H7 (cell line): ENCODE measurements at regions not wholly inside any gene's neighbourhood (a gene's known extent, or its start where the extent isn't known, plus 50 kb on each side); places are given as distances from the start of the nearest gene placed in this dataset.
"Not testable (repeated sequence)": the region's sequence is repeated elsewhere in the genome, so short reads cannot be mapped to it uniquely, and the experiment has no call there.

ENCODE experiments used
- DNase-seq: peaks from one replicate; pipeline ENCODE4 v3.0.0; 2012
- H3K27me3 ChIP-seq: 2 replicates; pipeline ENCODE4 v1.6.0; 2011; ENCODE audit warnings: mild to moderate bottlenecking, low read length; ENCODE audit not compliant: control insufficient read depth, insufficient read depth
- H3K36me3 ChIP-seq: replicated peaks from 2 replicates; pipeline ENCODE4 v1.5.1; 2011; ENCODE audit warnings: low read length; ENCODE audit not compliant: control insufficient read depth, insufficient read depth
- H3K4me3 ChIP-seq: 2 replicates; pipeline ENCODE4 v1.5.1; 2011; ENCODE audit warnings: low read depth, mild to moderate bottlenecking, control low read depth, low read length, moderate library complexity; ENCODE audit not compliant: insufficient read depth

DNA sequence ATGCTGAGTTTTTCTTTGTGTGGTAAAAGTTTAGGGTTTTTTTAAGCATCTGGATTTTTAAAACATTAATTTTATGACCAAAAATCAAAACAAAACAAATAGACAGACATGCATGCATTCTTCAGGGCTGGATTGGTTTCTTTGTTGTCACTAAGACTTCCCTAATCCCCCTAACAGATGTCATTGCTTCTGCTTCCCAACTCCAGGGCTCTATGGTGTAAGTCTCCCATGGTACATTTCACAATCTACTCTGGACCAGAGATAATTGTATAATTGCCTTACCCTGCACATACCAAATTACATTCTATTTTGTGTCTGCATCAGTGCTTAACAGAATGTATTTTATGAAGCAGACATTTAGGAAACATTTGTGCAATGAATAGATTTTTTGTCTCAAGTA lies 529.1 kb upstream of the SMIM31 start:
- Histone ChIP-seq H3K4me3 (no peak overlapping the region), H3K27me3 (no peaks in the 10 kb centered on the region), H3K36me3 (no peaks in the 10 kb centered on the region)
- no peak for DNase-seq

DNA sequence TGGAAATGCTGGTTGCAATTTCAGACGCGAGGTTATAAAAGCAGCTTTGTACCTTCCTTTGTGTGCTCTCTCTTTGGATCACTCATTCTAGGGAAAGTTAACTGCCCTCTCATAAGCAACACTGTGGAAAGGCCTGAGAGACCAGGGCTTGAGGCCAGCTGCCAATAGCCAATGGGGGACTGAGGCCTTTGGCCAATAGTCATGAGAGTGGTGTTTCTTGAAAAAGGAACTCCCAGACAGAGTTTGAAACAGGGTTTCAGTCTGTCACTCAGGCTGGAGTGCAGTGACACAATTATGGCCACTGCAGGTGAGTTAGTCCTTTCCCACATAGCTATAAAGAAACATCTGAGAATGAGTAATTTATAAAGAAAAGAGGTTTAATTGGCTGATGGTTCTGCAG lies 524.7 kb upstream of the SMIM31 start:
- Histone ChIP-seq H3K36me3 (no peaks in the 10 kb centered on the region), H3K27me3 (no peaks in the 10 kb centered on the region)
- DNase-seq = no peak

DNA sequence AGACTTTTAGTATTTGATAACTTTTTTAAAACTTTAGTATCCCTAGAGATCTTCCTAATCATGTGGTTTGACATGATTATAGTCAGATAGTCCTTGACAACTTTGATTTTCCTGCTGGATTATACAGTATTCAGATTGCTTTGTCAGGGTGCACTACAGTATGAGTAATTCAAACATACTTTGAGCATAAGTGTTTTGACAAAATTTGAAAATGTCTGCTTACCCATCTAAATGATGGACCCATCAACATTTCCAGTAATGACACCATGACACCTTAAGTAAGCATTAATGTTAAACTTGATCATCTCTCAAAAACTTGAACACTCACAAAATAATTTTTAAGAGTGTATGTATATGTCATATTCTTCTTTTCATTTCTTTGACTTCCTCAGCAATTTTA lies 514.5 kb upstream of the SMIM31 start:
- Histone ChIP-seq H3K4me3 (no peak overlapping the region), H3K36me3 (no peaks in the 10 kb centered on the region), H3K27me3 (no peaks in the 10 kb centered on the region)
- DNase-seq = no peak

More for the DNA sequence above, 524.7 kb upstream of the SMIM31 start:
- no peak overlapping the region for H3K4me3 ChIP-seq

DNA sequence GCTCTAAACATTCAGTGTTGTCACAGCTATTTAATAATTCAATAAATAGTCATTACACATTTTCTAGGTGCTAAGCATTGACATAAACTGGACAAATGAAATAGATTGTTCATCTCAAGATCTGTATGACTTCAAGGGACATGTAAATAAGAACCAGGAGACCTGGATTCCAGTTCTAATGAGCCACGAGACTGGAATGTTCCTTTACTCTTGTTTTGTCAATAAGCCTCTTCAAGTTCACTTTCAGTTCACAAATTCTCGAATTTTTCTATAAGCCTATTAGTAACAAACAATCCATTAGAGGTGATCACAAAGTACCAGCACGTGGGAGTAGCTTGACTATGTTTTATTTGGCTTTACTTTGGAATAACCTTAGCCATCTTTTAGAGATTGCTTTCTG lies 514.0 kb upstream of the SMIM31 start:
- H3K36me3 ChIP-seq = no peaks in the 10 kb centered on the region
- DNase-seq = no peak
- H3K27me3 ChIP-seq = no peaks in the 10 kb centered on the region
- no peak overlapping the region for H3K4me3 ChIP-seq

DNA sequence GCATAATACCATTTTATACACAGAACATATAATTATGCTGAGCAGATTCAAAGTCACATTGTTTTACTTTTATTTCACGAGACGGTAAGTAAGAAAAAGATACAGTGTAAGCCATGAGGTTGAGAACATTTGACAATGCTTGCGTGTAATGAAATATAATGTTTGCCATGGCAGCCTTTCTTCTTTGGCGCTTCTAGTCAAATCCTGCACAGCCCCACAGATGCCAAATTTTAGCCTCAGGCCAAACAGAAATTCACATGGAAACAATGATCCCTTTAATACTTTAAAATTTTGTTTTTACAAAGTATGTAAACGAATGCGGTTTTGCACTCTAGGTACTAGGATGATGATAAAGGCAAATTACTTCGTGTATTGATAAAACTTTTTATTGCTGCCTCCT lies 502.7 kb upstream of the SMIM31 start:
- H3K36me3 ChIP-seq = no peaks in the 10 kb centered on the region
- no peaks in the 10 kb centered on the region for H3K27me3 ChIP-seq
- no peak overlapping the region for H3K4me3 ChIP-seq
- no peak for DNase-seq

DNA sequence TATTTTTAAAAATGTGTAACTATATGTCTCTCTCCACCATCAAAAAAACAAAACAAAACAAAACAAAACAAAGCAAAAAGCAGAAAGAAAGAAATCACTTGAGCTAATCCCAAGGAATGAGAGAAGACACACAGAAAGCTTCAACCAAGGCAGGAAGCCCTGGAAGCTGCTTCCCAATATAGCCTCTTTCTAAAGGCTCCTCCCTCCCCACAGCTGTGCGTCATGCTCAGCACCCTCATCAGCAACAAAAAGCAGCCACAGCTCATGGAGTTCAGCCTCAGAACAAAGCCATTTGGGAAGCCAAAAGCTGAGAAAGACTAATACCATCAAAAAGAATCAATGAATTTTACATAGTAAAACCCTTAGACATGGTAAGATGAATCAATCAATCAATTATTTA lies 501.6 kb upstream of the SMIM31 start:
- Histone ChIP-seq H3K36me3 (no peaks in the 10 kb centered on the region), H3K4me3 (no peak overlapping the region), H3K27me3 (no peaks in the 10 kb centered on the region)
- DNase-seq = peak; percentile 20

DNA sequence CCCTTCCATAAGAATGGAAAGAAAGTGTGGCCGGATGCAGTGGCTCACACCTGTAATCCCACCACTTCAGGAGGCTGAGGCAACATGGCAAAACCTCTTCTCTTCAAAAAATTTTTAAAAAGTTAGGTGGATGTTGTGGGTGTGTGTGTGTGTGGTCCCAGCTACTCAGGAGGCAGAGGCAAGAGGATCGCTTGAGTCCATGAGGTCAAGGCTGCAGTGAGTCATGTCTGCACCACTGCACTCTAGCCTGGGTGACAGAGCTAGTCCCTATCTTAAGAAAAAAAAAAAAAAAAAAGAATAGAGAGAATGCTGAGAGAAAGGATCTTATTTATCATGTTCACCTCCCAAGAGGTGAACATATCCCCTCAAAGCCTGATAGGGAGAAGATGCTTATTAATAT lies 492.1 kb upstream of the SMIM31 start:
- Histone ChIP-seq H3K4me3 (no peak overlapping the region), H3K36me3 (no peaks in the 10 kb centered on the region), H3K27me3 (no peaks in the 10 kb centered on the region)
- no peak for DNase-seq

DNA sequence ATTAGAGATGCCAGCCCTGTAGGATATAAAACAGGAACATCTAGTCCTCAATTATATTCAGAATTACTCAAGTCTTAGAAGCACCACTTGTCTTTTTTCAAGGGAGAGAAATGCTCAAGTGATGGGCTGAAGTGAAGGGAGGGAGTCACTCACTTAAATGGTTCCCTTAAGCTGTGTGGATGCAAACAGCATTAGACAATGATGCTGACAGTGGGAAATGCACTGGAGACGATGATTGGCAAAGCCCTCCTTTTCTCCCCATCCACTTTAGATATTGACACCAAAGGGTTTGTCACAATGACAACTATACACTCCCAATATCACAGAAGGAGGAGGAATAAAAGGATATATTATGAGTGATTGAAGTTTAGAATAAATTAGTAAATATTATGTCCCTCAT lies 491.4 kb upstream of the SMIM31 start:
- not testable (repeated sequence) for H3K4me3 ChIP-seq, H3K27me3 ChIP-seq, H3K36me3 ChIP-seq, DNase-seq

DNA sequence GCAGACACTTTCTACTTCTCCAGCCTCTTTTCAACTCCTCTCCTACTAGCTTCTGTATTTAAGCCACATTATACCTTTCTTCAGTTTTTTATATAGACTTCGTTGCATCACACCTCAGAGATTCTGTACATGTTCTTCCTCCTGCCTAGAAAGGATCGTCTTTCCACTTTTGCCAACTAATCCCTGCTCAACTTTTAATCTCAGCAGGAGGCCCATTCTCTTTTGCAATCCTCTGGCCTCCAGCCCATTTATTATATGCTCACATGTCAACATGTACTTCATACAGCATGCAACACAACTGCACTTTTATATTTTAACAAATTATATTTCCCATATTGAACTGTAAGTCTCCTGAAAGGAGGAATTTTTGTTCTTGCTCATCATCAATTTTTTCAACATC lies 476.5 kb upstream of the SMIM31 start:
- not testable (repeated sequence) for H3K27me3 ChIP-seq, H3K4me3 ChIP-seq

DNA sequence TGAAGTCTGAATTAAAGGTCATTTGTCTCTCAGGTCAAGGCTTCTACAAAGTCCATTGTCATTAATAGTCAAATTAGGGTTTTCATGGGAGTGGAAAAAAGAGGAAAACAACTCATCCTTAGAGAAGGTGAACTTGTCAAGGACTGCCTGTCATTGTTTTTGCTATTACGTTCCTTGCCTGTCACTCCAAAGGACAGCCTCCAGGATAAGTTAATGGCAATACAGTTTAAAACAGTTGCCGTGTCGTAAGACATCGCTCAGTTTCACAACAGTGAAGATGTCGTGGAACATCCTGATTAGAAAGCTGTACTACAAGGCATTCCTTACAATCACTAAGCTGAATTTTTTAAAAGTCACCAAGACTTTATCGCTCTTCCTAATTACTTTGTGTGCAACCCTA lies 466.8 kb upstream of the SMIM31 start:
- Histone ChIP-seq H3K27me3 (no peaks in the 10 kb centered on the region), H3K36me3 (no peaks in the 10 kb centered on the region), H3K4me3 (no peak overlapping the region)
- DNase-seq = no peak

More for the DNA sequence above, 476.5 kb upstream of the SMIM31 start:
- H3K36me3 ChIP-seq, DNase-seq: not testable (repeated sequence)

DNA sequence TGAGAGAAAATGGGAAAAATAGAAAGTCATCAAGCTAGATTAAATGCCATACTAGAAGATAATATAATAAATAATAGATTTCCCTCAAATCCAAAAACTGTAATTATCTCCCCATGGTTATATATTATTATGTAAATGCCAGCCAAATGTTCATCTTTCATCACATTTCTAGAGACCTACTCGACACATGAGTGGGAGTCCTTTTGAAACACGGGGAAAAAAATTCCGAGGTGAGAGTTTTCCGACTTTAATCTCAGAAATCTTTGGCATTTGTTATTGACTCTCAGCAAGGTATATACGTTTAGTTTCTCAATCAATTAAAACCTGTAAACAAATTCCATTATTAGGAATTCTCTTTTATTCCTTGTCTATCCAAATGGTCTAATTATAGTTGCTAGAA lies 465.4 kb upstream of the SMIM31 start:
- no peaks in the 10 kb centered on the region for H3K27me3 ChIP-seq
- no peak overlapping the region for H3K4me3 ChIP-seq
- H3K36me3 ChIP-seq = no peaks in the 10 kb centered on the region
- no peak for DNase-seq

DNA sequence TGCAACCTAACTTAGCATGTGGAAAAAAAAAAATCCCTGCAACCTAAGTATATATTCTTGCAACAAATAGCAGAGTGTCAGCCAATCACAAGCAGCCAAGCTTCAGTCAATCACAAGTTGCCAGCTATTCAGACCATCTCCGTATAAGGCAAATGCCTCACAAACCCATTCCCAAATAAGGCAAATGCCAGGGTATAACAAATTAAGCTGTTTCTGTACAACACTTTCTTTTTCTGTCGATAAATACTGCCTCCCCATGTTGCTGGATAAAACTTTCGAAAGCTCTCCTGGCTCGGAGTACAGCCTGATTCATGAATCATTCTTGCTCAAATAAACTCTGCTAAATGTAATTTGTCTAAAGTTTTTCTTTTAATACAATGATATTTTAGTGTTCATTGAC lies 460.7 kb upstream of the SMIM31 start:
- Histone ChIP-seq H3K36me3 (no peaks in the 10 kb centered on the region), H3K27me3 (no peaks in the 10 kb centered on the region), H3K4me3 (no peak overlapping the region)
- DNase-seq = no peak

DNA sequence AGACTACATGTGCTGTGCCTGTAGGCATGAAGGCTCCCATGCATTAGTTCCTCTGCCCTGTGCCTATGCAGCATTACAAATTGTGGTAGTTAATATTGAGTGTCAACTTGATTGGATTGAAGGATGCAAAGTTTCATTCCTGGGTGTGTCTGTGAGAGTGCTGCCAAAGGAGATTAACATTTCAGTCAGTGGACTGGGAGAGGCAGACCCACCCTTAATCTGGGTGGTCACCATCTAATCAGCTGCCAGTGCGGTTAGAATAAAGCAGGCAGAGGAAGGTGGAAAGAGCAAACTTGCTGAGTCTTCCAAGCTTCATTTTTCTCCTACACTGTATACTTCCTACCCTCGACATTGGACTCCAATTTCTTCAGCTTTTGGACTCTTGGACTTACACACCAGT lies 460.2 kb upstream of the SMIM31 start:
- Histone ChIP-seq H3K27me3 (no peaks in the 10 kb centered on the region), H3K36me3 (no peaks in the 10 kb centered on the region), H3K4me3 (no peak overlapping the region)
- DNase-seq = no peak

DNA sequence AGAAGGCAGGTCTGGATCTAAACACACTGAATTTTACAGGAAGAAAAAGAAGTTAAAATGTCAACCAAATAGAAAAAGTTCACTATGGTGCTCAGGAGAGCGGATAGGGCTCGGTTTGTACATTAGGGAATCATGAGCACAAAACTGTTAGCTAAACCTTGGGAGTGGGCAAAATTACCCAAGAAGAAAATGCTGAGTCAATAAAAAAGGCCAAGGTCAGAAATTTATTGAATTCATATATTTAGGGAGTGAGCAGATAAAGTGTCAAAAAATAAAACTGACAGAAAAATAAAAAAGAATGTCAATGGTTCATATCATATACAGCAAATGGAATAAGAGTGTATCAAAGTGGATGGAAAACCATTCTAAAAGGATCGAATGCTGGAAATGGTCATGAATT lies 452.5 kb upstream of the SMIM31 start:
- H3K36me3 ChIP-seq = no peaks in the 10 kb centered on the region
- DNase-seq = no peak
- H3K4me3 ChIP-seq = no peak overlapping the region
- H3K27me3 ChIP-seq = no peaks in the 10 kb centered on the region

DNA sequence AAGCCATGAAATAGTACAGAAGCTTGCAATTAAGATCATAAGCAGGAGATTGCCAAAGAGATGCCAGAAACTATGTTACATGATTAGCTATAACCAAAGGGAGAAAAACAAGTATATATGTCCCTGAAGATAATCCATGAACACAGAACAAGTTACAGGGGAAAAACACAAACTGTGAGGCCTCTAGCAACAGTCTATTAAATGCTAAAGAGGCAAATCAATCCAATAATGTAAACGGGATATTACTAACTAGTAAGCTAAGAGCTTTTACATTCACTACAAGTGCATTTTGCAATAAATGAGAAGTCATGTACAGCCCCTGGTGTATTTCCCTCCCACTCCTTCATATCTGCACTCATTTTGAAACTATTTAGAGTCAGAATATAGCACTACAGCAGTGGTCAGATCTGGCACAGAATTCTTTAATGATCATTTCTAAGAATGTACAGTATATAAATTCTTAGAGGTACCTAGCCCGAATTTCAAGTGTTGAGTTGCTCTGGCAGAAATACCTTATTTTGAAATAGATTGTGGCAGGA lies 449.8 kb upstream of the SMIM31 start:
- Histone ChIP-seq H3K36me3 (no peaks in the 10 kb centered on the region), H3K4me3 (no peak overlapping the region), H3K27me3 (no peaks in the 10 kb centered on the region)
- DNase-seq = no peak

DNA sequence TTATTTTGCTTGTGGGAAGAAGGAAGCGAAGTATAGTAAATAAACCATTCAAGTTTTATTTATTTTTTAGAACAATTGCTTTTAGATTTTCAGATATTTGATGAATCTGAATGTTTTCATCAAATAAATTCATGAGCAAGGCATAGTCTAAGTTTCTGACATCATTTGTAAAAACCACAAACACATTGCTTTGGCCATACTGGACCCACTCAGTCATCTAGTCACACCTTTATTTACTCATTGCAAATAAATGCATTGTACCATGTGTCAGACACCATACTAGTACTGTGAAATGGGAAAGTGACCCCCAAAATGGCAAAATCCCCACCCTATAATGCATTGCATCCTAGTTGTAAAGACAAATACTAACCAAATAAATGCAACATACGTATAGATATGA lies 449.1 kb upstream of the SMIM31 start:
- no peak for DNase-seq

More for the DNA sequence above, 449.1 kb upstream of the SMIM31 start:
- H3K27me3 ChIP-seq = no peaks in the 10 kb centered on the region
- H3K36me3 ChIP-seq = no peaks in the 10 kb centered on the region
- H3K4me3 ChIP-seq = no peak overlapping the region
